Frontal cortex (tissue), 3 donors: ENCODE measurements at regions not wholly inside any gene's neighbourhood (a gene's known extent, or its start where the extent isn't known, plus 50 kb on each side); places are given as distances from the start of the nearest gene placed in this dataset.

Experiments
- DNase-seq, 2 donors: peaks; one replicate each; pipeline ENCODE4 v3.0.0; 2012; ENCODE audit warnings: low spot score in 2 of 2
- FAIRE-seq: peaks from 2 replicates; lab custom pipeline; 2012; peaks lifted over from hg19 to GRCh38; lab: Jason Lieb, UNC
- donor health status: control.
- donor health status: control.
- donor health status: control.

- FAIRE-seq (no peak), DNase-seq (no peak)
Observed at GRCh38 chr19:31499281-31500196, 150.3 kb upstream of the TSHZ3 start.

- FAIRE-seq (no peak), DNase-seq (no peak)
Observed at GRCh38 chr19:31500197-31500830, 151.1 kb upstream of the TSHZ3 start.

- DNase-seq: no peak
Observed at GRCh38 chr19:31500946-31501345, 151.7 kb upstream of the TSHZ3 start.

GRCh38 chr19:31501427-31502195, 152.4 kb upstream of the TSHZ3 start:
- DNase-seq: no peak

More at GRCh38 chr19:31500946-31501345, 151.7 kb upstream of the TSHZ3 start:
- no peak for FAIRE-seq

DNA sequence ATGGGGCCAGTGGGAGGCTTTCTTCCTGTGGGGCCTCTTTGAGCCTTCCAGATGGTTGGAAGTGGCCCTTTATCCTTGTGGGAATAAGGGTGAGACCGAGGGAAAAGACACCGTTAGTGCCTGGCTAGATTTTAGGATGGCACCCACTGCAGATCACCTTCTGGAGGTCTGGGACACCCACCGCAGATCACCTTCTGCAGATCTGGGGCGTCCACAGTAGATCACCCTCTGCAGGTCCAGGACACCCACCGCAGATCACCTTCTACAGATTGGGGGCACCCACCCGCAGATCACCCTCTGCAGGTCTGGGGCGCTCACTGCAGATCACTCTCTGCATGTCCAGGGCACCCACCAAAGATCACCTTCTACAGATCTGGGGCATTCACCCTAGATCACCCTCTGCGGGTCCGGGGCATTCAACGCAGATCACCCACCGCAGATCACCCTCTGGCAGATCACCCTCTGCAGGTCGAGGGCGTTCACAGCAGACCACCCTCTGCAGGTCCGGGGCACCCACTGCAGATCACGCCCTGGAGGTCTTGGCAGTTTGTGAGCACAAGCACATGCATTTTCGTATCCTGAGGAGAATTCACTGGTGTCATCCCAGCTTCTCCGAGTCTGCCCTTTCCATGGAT, 153.4 kb upstream of the TSHZ3 start:
- FAIRE-seq: no peak

More at GRCh38 chr19:31501427-31502195, 152.4 kb upstream of the TSHZ3 start:
- no peak for FAIRE-seq

GRCh38 chr19:31503211-31503610, 154.0 kb upstream of the TSHZ3 start:
- FAIRE-seq (no peak), DNase-seq (no peak)

More for the DNA sequence above, 153.4 kb upstream of the TSHZ3 start:
- no peak for DNase-seq

- FAIRE-seq (no peak), DNase-seq (no peak)
Observed at GRCh38 chr19:31504221-31504620, 155.0 kb upstream of the TSHZ3 start.

DNA sequence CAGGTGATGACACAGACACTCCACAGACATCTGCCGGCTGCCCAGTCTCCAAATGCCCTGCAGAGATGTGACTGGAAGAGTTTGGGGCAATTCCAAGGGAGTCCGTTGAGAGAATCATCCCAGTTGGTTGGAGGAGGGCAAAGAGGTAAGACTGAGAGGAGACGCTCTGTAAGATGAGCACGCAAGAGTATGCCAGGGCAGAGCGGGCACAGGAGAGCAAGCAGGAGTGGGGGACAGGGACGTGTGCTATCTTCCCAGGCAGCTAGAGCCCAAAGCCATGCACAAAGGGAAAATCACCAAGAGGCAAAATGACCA, 156.3 kb upstream of the TSHZ3 start:
- no peak for FAIRE-seq

GRCh38 chr19:31506102-31506501, 156.9 kb upstream of the TSHZ3 start:
- DNase-seq (no peak), FAIRE-seq (no peak)

More for the DNA sequence above, 156.3 kb upstream of the TSHZ3 start:
- DNase-seq: no peak

DNA sequence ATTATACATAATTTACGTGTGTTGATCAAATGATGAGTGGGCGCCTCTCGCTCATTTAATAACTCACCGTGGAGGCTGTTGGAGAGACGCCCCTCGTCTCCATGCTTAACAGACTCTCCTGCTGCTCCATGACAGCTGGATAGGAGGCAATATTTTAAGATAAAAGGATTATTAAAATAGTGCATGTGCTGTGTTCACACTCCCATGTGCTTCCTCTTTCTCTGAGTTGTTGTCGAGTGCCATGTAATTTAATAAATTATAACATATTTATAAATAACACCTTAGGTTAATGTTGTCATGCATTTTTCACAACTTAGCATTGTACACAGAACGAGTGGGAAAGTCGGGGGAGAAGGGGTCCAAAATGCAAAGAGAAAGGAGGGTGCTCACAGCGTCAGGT, 161.4 kb upstream of the TSHZ3 start:
- FAIRE-seq: no peak
- DNase-seq: no peak

GRCh38 chr19:31511098-31511497, 161.9 kb upstream of the TSHZ3 start:
- no peak for DNase-seq
- no peak for FAIRE-seq

- FAIRE-seq: no peak
Observed at GRCh38 chr19:31511696-31512095, 162.5 kb upstream of the TSHZ3 start.

GRCh38 chr19:31512181-31512970, 163.1 kb upstream of the TSHZ3 start:
- no peak for DNase-seq
- FAIRE-seq: no peak

More at GRCh38 chr19:31511696-31512095, 162.5 kb upstream of the TSHZ3 start:
- no peak for DNase-seq

GRCh38 chr19:31513841-31514240, 164.6 kb upstream of the TSHZ3 start:
- FAIRE-seq (no peak), DNase-seq (no peak)

DNA sequence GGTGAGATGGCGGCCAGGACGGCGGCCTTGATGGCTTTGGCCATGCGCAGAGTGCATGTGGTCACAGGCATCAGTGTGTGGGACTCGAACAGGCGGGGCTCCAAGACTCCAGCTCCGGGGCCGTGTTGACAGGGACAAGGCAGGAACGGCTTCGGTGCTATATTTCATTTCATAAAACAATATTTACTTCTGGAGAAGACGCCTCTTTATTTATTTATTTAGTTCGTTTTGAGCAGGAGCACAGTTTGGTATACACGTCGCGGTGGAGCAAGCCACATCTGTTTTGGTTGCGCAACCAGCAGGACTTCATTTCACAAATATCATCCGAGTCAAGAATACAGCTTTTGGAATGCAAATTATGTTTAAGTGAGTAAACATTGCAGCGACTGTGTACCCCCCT, 166.7 kb upstream of the TSHZ3 start:
- DNase-seq (no peak), FAIRE-seq (no peak)

GRCh38 chr19:31516756-31517155, 167.5 kb upstream of the TSHZ3 start:
- FAIRE-seq (no peak), DNase-seq (no peak)

DNA sequence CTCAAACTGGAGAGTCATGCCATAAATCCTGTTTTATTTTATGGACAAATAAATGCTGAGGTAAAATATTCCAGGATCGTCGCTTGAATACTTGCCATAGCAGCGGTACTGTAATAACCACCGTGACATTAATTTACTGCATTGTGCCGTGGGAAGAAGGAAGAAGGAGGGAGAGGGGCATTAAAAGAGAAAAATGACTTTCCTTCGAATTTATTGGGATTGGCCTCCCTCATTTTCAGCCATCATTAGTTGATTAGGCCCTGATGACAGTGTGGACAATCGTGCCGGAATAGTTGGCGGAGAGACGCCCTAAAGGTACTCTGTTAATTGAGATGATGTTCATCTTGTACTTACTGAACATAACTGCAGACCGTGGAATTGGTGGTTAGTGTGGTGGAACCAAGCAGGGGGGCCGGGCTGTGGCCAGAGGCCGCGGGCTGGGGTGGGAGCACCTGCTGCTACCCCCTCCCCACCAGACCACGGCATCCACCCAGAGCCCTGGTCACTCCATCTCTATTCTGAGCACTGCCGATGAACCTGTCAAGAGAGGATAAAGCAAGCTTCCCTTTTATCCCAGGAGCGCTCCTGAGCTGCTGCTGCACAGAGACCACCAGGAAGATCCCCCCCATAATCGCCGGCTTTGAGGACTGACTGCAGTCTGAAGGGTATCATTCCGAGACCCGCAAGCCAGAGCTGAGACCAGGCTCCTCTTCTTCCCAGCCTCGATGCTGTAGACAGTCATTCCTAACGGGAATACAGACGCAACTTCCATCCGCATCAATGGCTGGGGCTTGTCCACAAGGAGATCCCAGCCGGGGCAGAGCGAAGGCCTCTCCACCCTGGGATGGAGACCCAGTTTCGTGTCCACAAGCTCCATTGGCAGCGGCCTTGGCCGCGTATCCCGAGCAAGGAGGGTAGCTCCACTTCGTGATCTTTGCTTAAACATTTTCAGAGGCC, 168.3 kb upstream of the TSHZ3 start:
- FAIRE-seq (no peak), DNase-seq (no peak)
